Panc1 (cell line): ENCODE measurements at regions not wholly inside any gene's neighbourhood (a gene's known extent, or its start where the extent isn't known, plus 50 kb on each side); places are given as distances from the start of the nearest gene placed in this dataset.
"Not testable (repeated sequence)": the region's sequence is repeated elsewhere in the genome, so short reads cannot be mapped to it uniquely, and the experiment has no call there.

Experiments
- ATAC-seq: fragments of 200-7000 bp; cut with Tn5 transposase; 2 replicates; pipeline ENCODE4 v1.9.1; 2020; ENCODE audit warnings: mild to moderate bottlenecking, moderate library complexity
- BruUV-seq: library from RNA; stranded (reverse); fragments of 400-500 nt; replicated peaks from 2 replicates; lab custom pipeline; 2021; lab: Mats Ljungman, UMichigan
- CTCF ChIA-PET: fragments of 300-600 bp; sonication (Branson Sonifier 250); formaldehyde crosslinking; loops from one replicate; lab custom pipeline; 2022; ENCODE audit warnings: antibody characterized with exemption; lab: Charles Lee
- POLR2A ChIA-PET: fragments of 300-600 bp; sonication (Branson Sonifier 250); formaldehyde crosslinking; loops from one replicate; lab custom pipeline; 2022; ENCODE audit warnings: antibody characterized with exemption; lab: Charles Lee
- DNase-seq: peaks from one replicate; pipeline ENCODE4 v3.0.0-alpha.2; 2010; ENCODE audit warnings: low read depth, low spot score
- H3K27ac ChIP-seq: 2 replicates; pipeline ENCODE4 v1.5.1; 2011; ENCODE audit warnings: mild to moderate bottlenecking, low read length, inconsistent platforms
- H3K27me3 ChIP-seq: fragments of 200-500 bp; sonication (Bioruptor generic); 2 replicates; pipeline ENCODE4 v1.6.0; 2014; ENCODE audit warnings: low read length, inconsistent platforms; ENCODE audit not compliant: control insufficient read depth, insufficient read depth
- H3K36me3 ChIP-seq: fragments of 200-500 bp; sonication (Bioruptor generic); 2 replicates; pipeline ENCODE4 v1.5.1; 2014; ENCODE audit warnings: inconsistent platforms, mild to moderate bottlenecking, low read length, moderate library complexity; ENCODE audit not compliant: control insufficient read depth, insufficient read depth
- H3K4me1 ChIP-seq: 2 replicates; pipeline ENCODE4 v1.5.1; 2011; ENCODE audit warnings: inconsistent platforms, mild to moderate bottlenecking, low read length, moderate library complexity; ENCODE audit not compliant: control insufficient read depth, insufficient read depth
- H3K4me3 ChIP-seq, 2 experiments: 2 replicates each; pipeline ENCODE4 v1.5.1; 2011 to 2012; ENCODE audit warnings: low read depth in 2 of 2, low read length in 2 of 2, mild to moderate bottlenecking in 2 of 2, inconsistent platforms in 1 of 2, moderate library complexity in 1 of 2
- H3K9me3 ChIP-seq: fragments of 200-500 bp; sonication (Bioruptor generic); 2 replicates; pipeline ENCODE4 v1.5.1; 2014; ENCODE audit warnings: low read depth, mild to moderate bottlenecking, inconsistent platforms, low read length, moderate library complexity; ENCODE audit not compliant: control insufficient read depth, insufficient read depth
- CTCF ChIP-seq: fragments of 450-650 bp; IDR thresholded peaks from 2 replicates; pipeline ENCODE4 v1.5.1; 2017; ENCODE audit warnings: mild to moderate bottlenecking
- POLR2AphosphoS5 ChIP-seq: IDR thresholded peaks from 2 replicates; pipeline ENCODE4 v1.6.1; 2012; ENCODE audit warnings: mild to moderate bottlenecking, low read depth, low read length, moderate library complexity
- SIN3A ChIP-seq: IDR thresholded peaks from 2 replicates; pipeline ENCODE4 v1.6.1; 2012; ENCODE audit warnings: low read depth, mild to moderate bottlenecking, low read length, moderate library complexity, borderline replicate concordance; ENCODE audit not compliant: insufficient read depth
- TCF7L2 ChIP-seq: IDR thresholded peaks from 2 replicates; pipeline ENCODE4 v1.6.1; 2011; ENCODE audit warnings: mild to moderate bottlenecking, low read depth, low read length, inconsistent platforms
- in situ Hi-C: cut with HindIII; loops from 2 replicates; pipeline ENCODE4 v1.10.0; 2016; ENCODE audit warnings: low sequenced_read_pairs, low pct_unique_long_range_greater_than_20kb
- intact Hi-C: fragments of 100-400 bp; cut with micrococcal nuclease; formaldehyde crosslinking; loops from one replicate; pipeline ENCODE4 v1.10.0; 2022; ENCODE audit not compliant: unreplicated experiment
- TF ChIP-seq, protein P1 (sequence below), 2 experiments: IDR thresholded peaks; 2 replicates each; pipeline ENCODE4 v1.6.1; 2011 to 2012; ENCODE audit warnings: low read depth in 2 of 2, control low read depth in 1 of 2, low read length in 1 of 2, mild to moderate bottlenecking in 1 of 2, moderate library complexity in 1 of 2; ENCODE audit not compliant: insufficient read depth in 1 of 2

DNA sequence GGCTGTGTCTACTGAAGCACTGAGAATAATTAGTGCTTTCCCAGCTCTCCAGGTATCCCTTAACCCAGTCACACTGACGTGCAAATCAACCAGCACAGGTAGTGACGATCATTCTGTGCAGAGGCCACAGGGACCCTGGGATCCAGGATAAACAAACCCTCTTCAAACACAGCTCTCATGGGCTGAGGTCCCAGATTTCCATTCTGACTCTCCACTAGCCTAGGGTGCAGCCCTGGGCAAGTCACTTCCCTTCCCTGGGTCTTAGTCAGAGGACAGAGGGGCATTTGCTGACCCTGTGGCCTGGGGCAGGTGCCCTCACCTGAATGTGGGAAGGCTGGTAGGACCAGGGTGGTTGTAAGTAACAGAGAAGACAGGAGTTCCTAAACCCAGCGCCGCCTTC is 724.7 kb downstream of the MATN1 start:
- Histone ChIP-seq H3K27ac (no peak overlapping the region), H3K4me1 (no peaks in the 10 kb centered on the region), H3K4me3 (no peak overlapping the region), H3K9me3 (peaks cover 5% of the 10 kb centered on the region; the same call in 1 of the 2 replicates), H3K36me3 (no peaks in the 10 kb centered on the region), H3K27me3 (no peaks in the 10 kb centered on the region)
- CTCF ChIA-PET: no interaction called here
- POLR2A ChIA-PET: no interaction called here
- TF ChIP-seq CTCF: no peak
- BruUV-seq: no TSS peak
- no peak for DNase-seq
- intact Hi-C loops: no loop called here
- ATAC-seq: no peak
- in situ Hi-C loops: no loop called here

- intact Hi-C loops, H3K27me3 ChIP-seq, in situ Hi-C loops: not testable (repeated sequence)
Observed at GRCh38 chr1:29997818-29998217, 725.6 kb downstream of the MATN1 start.

GRCh38 chr1:29993950-29994349 is 729.4 kb downstream of the MATN1 start:
- intact Hi-C loops (no loop called here), in situ Hi-C loops (no loop called here)
- DNase-seq: no peak
- H3K27ac ChIP-seq: no peak overlapping the region
- H3K36me3 ChIP-seq: no peaks in the 10 kb centered on the region
- no peak for TF ChIP-seq TCF7L2
- TF ChIP-seq SIN3A: no peak
- TF ChIP-seq CTCF: no peak
- TF ChIP-seq, protein P1, sequence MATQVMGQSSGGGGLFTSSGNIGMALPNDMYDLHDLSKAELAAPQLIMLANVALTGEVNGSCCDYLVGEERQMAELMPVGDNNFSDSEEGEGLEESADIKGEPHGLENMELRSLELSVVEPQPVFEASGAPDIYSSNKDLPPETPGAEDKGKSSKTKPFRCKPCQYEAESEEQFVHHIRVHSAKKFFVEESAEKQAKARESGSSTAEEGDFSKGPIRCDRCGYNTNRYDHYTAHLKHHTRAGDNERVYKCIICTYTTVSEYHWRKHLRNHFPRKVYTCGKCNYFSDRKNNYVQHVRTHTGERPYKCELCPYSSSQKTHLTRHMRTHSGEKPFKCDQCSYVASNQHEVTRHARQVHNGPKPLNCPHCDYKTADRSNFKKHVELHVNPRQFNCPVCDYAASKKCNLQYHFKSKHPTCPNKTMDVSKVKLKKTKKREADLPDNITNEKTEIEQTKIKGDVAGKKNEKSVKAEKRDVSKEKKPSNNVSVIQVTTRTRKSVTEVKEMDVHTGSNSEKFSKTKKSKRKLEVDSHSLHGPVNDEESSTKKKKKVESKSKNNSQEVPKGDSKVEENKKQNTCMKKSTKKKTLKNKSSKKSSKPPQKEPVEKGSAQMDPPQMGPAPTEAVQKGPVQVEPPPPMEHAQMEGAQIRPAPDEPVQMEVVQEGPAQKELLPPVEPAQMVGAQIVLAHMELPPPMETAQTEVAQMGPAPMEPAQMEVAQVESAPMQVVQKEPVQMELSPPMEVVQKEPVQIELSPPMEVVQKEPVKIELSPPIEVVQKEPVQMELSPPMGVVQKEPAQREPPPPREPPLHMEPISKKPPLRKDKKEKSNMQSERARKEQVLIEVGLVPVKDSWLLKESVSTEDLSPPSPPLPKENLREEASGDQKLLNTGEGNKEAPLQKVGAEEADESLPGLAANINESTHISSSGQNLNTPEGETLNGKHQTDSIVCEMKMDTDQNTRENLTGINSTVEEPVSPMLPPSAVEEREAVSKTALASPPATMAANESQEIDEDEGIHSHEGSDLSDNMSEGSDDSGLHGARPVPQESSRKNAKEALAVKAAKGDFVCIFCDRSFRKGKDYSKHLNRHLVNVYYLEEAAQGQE (IDR thresholded peaks at IDR 0.05; ENCODE audit: insufficient read depth in 1 of 2, low read depth in 2 of 2, low read length in 1 of 2): no peak
- no peak for TF ChIP-seq POLR2AphosphoS5
- H3K9me3 ChIP-seq: peaks cover 5% of the 10 kb centered on the region; the same call in 1 of the 2 replicates
- H3K27me3 ChIP-seq: no peaks in the 10 kb centered on the region
- CTCF ChIA-PET: no interaction called here
- ATAC-seq: no peak
- BruUV-seq: no TSS peak
- H3K4me3 ChIP-seq: no peak overlapping the region
- H3K4me1 ChIP-seq: no peaks in the 10 kb centered on the region
- POLR2A ChIA-PET: interaction anchor here (0.6 kb wide), 1 partner anchor 64 kb away, joined by 3 read pairs; no protein-coding TSS in a partner anchor

More at GRCh38 chr1:29997818-29998217, 725.6 kb downstream of the MATN1 start:
- H3K27ac ChIP-seq, BruUV-seq, POLR2A ChIA-PET, H3K36me3 ChIP-seq, H3K9me3 ChIP-seq, DNase-seq, H3K4me3 ChIP-seq, H3K4me1 ChIP-seq, ATAC-seq, CTCF ChIA-PET: not testable (repeated sequence)
